ENCODE measurements at regions not wholly inside any gene's neighbourhood (a gene's known extent, or its start where the extent isn't known, plus 50 kb on each side); places are given as distances from the start of the nearest gene placed in this dataset.

GRCh38 chr2:101614127-101614759 is 83.3 kb upstream of the MAP4K4 start:
- Histone ChIP-seq H3K4me3 (ENCODE audit: control insufficient read depth in 2 of 3, extremely low read depth in 1 of 3, insufficient read depth in 2 of 3, low read depth in 1 of 3, low read length in 3 of 3) (no peak overlapping the region), H3K9ac (ENCODE audit: control insufficient read depth, extremely low read depth, insufficient read depth, low read length) (no peak overlapping the region), H3K27ac (ENCODE audit: control insufficient read depth, insufficient read depth, low read length) (no peak overlapping the region), H3K79me2 (ENCODE audit: control insufficient read depth, insufficient read depth, low read length) (no peaks in the 10 kb centered on the region), H3K27me3 (ENCODE audit: control insufficient read depth, extremely low read depth, insufficient read depth, low read length) (peaks cover 3% of the 10 kb centered on the region), H3K36me3 (ENCODE audit: control insufficient read depth in 2 of 2, extremely low read depth in 1 of 2, insufficient read depth in 2 of 2, low read length in 2 of 2) (no peaks in the 10 kb centered on the region), H4K20me1 (ENCODE audit: control insufficient read depth, extremely low read depth, insufficient read depth, low read length) (no peaks in the 10 kb centered on the region), H3K9me1 (ENCODE audit: control insufficient read depth, extremely low read depth, insufficient read depth, low read length) (no peaks in the 10 kb centered on the region), H3K4me2 (ENCODE audit: control insufficient read depth, extremely low read depth, insufficient read depth, low read depth, low read length) (no peak overlapping the region), H3K4me1 (ENCODE audit: control insufficient read depth, extremely low read depth, insufficient read depth, low read length) (no peaks in the 10 kb centered on the region), H2AFZ (ENCODE audit: control insufficient read depth, low read length) (no peak overlapping the region), H3K9me3 (ENCODE audit: control insufficient read depth, low read depth, low read length) (no peaks in the 10 kb centered on the region)
- no peak for DNase-seq (ENCODE audit: low read depth, low spot score)
- dilution Hi-C loops (cut with MboI; ENCODE audit: extremely low pct_ligation_motif_present, low sequenced_read_pairs), result no loop called here
- no peak for TF ChIP-seq EZH2 (IDR thresholded peaks at IDR 0.05; ENCODE audit: low read length)
- TF ChIP-seq, protein P1, sequence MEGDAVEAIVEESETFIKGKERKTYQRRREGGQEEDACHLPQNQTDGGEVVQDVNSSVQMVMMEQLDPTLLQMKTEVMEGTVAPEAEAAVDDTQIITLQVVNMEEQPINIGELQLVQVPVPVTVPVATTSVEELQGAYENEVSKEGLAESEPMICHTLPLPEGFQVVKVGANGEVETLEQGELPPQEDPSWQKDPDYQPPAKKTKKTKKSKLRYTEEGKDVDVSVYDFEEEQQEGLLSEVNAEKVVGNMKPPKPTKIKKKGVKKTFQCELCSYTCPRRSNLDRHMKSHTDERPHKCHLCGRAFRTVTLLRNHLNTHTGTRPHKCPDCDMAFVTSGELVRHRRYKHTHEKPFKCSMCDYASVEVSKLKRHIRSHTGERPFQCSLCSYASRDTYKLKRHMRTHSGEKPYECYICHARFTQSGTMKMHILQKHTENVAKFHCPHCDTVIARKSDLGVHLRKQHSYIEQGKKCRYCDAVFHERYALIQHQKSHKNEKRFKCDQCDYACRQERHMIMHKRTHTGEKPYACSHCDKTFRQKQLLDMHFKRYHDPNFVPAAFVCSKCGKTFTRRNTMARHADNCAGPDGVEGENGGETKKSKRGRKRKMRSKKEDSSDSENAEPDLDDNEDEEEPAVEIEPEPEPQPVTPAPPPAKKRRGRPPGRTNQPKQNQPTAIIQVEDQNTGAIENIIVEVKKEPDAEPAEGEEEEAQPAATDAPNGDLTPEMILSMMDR (optimal IDR thresholded peaks at IDR 0.05 in 1 of 3, IDR thresholded peaks at IDR 0.05 in 1 of 3, conservative IDR thresholded peaks at IDR 0.05 in 1 of 3; ENCODE audit: extremely low read depth in 1 of 3, insufficient read depth in 2 of 3, low read length in 3 of 3), result no peak
- no peak for FAIRE-seq

- DNase-seq (ENCODE audit: low read depth, low spot score) (no peak), FAIRE-seq (no peak)
- Histone ChIP-seq H3K4me3 (ENCODE audit: control insufficient read depth in 2 of 3, extremely low read depth in 1 of 3, insufficient read depth in 2 of 3, low read depth in 1 of 3, low read length in 3 of 3) (no peak overlapping the region), H3K9ac (ENCODE audit: control insufficient read depth, extremely low read depth, insufficient read depth, low read length) (no peak overlapping the region), H4K20me1 (ENCODE audit: control insufficient read depth, extremely low read depth, insufficient read depth, low read length) (no peaks in the 10 kb centered on the region), H3K27ac (ENCODE audit: control insufficient read depth, insufficient read depth, low read length) (no peak overlapping the region), H3K9me3 (ENCODE audit: control insufficient read depth, low read depth, low read length) (no peaks in the 10 kb centered on the region), H3K36me3 (ENCODE audit: control insufficient read depth in 2 of 2, extremely low read depth in 1 of 2, insufficient read depth in 2 of 2, low read length in 2 of 2) (no peaks in the 10 kb centered on the region), H3K4me1 (ENCODE audit: control insufficient read depth, extremely low read depth, insufficient read depth, low read length) (no peaks in the 10 kb centered on the region), H3K4me2 (ENCODE audit: control insufficient read depth, extremely low read depth, insufficient read depth, low read depth, low read length) (no peak overlapping the region), H3K9me1 (ENCODE audit: control insufficient read depth, extremely low read depth, insufficient read depth, low read length) (no peaks in the 10 kb centered on the region), H3K27me3 (ENCODE audit: control insufficient read depth, extremely low read depth, insufficient read depth, low read length) (peaks cover 3% of the 10 kb centered on the region), H2AFZ (ENCODE audit: control insufficient read depth, low read length) (no peak overlapping the region), H3K79me2 (ENCODE audit: control insufficient read depth, insufficient read depth, low read length) (no peaks in the 10 kb centered on the region)
- dilution Hi-C loops (cut with MboI; ENCODE audit: extremely low pct_ligation_motif_present, low sequenced_read_pairs), result no loop called here
- TF ChIP-seq, protein P1 (optimal IDR thresholded peaks at IDR 0.05 in 1 of 3, IDR thresholded peaks at IDR 0.05 in 1 of 3, conservative IDR thresholded peaks at IDR 0.05 in 1 of 3; ENCODE audit: extremely low read depth in 1 of 3, insufficient read depth in 2 of 3, low read length in 3 of 3), result no peak
- TF ChIP-seq EZH2 (IDR thresholded peaks at IDR 0.05; ENCODE audit: low read length), result no peak
These were observed 84.3 kb upstream of the MAP4K4 start for GRCh38 chr2:101613056-101613704.

All from keratinocyte (primary cell).